Inflammatory macrophage treated with lipopolysaccharide for 4 hours (primary cell): ENCODE measurements at regions not wholly inside any gene's neighbourhood (a gene's known extent, or its start where the extent isn't known, plus 50 kb on each side); places are given as distances from the start of the nearest gene placed in this dataset.
A peak's percentile ranks its signal among the peaks of the same experiment; 100 is the strongest.

ENCODE experiments used
- DNase-seq: peaks from one replicate; pipeline ENCODE4 v3.0.0-alpha.2; 2020

DNA sequence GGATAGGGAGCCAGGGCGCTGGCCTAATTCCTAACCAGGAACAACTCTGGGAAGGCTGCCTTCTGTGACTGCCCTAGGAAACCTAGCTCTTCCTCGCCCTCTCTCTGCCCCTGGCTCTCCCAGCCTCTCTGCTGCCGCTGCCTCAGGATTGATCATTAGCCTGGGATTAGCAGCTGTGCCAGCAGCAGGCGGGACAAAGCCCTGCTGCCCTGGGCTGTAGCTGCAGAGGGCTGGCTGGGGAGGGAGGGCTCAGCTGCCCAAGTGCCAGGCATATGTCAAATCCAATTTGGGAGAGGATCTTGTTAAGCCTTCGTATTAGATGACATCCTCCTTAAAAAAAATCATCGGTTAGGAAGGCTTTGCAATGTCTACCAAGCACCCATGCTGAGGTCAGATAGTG lies 144.8 kb upstream of the CCL2 start:
- no peak for DNase-seq

DNA sequence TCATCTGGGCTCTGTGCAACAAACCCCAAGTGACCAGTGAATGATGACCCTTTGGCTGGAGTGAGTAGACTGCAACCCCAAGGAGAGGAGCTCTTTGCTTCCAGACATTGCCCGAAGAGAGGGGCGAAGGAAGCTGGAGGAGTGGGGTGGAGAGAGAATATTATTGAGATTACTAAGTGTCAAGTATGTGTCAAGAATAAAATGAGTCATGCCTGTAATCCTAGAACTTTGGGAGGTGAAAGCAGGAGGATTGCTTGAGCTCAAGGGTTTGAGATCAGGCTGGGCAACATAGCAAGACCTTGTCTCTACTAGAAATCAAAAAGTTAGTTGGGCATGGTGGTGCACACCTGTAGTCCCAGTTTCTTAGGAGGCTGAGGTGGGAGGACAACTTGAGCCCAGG lies 142.0 kb upstream of the CCL2 start:
- no peak for DNase-seq

DNA sequence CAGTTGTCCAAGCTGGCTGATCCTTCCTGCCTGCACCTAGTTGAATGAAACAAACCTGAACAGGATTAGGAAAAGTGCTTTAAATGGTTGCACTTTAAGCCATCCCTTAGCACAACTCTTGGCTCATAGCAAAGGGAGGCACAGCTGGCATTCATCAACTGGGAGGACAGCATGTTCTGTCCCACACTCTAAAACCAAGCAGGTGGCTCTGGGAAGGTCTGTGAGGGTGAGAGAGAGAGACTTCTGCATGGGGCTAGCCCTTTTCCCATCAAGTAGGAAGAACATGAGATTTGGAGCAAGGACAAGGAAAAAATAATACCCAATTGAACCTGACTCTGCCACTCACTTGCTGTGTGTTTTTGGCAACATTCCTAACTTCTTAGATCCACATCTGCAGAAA lies 140.9 kb upstream of the CCL2 start:
- no peak for DNase-seq

DNA sequence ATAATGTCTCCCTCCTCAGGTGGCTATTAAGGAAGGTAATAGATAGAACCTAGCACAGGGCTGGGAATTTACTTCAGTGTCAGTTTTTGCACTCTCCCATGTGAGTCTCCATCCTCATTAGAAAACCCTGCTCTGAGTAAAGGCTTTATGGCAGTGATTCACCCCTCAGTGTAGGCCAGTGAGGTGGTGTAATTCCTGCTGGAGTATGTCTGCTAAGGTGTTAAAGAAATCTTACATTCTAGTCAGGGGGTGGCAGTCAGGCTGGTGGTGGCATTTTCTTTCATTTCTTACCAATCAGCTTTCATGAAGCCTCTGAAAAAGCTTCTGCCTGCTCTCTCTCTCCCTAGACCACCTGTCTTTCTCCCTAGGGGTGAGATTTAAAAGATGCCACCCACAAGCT lies 138.8 kb upstream of the CCL2 start:
- DNase-seq, result no peak

DNA sequence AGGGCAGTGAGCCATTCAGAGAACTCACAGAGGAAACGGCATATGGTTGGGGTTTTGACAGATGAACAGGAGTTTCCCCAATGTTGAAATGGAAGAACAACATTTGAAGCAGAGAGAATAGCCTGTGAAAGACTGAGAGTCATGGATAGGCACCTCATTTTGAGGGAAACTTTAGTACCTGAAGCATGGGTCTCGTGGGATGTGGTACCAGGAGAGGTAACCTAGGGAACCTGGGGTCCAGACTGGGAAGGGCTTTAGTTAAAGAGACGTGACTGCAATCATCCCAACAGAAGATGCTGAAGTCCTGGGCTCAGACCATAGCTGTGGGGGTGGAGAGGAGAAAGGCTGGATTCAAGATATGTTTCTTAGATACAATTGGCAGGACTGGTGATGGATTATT lies 137.8 kb upstream of the CCL2 start:
- no peak for DNase-seq

DNA sequence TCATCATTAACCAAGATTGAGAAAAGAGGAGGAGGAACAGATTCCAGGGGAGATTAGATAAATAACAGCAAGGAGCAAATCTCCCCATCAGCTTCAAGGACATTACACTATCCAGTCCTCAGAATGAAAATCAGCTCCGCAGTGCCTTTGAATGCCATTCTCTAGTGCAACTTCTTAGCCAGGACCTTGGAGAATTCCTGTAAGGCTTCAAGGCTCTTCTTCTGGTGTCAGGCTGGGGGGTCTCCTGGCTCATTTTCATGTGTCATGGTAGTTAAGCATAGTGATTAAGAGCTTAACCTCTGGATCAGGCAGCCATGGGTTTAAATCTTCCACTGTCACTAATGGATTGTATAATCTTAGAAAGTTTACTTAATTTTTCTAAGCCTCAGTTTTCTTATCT lies 137.3 kb upstream of the CCL2 start:
- DNase-seq, result no peak

DNA sequence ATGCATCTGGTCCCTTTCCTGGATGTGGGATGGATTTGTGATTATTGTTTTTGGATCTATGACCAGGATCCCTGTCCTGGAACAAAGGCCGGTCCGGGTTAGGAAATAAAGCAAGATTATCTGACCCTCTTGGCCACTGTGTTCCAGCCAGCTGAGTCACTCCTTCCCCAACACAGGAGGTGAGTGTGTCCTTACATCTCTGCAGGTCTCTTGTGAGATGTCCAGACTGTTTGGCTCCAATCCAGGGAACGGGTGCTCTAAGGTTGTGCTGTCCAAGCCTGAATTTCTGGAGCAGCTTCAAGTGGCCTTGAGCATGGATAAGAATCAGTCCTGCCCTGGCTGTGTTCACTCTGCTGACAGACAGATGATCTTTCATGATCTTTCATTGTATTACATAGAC lies 136.5 kb upstream of the CCL2 start:
- DNase-seq, result no peak

DNA sequence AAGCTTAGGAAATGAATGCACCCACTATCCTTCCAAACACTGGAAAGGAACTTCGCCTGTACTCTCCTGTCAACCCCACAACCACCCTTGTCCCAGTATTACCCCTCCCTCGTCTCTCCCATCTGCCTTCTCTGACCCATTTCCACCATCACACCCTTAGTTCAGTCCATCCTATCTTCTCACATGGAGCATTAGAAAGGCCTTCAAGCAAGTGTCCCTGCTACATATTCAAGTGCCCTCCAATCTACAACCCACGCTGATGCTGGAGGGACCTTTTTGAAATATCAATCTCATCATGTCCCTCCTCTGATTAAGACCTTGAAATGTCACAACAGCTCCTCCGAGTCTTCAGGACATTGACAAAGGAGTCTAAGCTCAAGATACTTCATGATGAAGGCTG lies 133.8 kb upstream of the CCL2 start:
- no peak for DNase-seq

DNA sequence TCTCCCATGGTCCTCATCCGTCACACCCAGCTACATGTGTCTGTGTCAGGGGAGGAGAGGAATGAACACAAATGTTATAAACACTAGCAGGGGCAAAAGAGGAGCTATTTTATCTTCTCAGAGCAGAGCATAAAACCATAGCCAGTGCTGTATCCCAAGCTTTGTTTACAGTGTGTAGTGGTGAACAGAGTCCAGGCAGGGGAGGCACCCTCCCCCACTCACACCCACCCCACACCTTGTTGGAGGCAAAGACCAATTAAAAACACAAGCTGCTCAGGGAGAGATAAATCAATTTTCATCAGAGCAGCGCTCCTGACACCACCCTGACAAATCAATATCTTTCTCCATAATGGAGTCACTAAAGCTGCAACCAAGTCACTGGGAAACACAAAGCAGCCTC lies 132.6 kb upstream of the CCL2 start:
- no peak for DNase-seq

DNA sequence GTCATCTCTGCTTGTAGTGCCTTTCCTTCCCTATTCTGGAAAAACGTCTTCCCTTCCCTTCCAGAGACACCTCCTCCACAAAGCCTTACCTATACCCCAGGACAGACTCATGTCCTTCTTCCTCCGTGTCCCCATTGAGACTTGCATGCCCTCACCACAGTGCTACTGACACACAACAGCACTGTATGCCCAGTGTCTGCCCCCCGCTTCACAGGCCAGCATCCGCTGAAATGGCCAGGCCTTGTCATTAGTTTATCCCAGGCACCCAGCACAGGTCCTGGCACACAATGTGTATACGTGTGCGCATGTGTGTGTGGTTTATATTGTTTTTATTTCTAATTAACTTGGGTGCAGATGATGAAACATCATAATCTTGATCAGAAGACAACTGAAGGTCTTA lies 130.1 kb upstream of the CCL2 start:
- DNase-seq, result no peak

DNA sequence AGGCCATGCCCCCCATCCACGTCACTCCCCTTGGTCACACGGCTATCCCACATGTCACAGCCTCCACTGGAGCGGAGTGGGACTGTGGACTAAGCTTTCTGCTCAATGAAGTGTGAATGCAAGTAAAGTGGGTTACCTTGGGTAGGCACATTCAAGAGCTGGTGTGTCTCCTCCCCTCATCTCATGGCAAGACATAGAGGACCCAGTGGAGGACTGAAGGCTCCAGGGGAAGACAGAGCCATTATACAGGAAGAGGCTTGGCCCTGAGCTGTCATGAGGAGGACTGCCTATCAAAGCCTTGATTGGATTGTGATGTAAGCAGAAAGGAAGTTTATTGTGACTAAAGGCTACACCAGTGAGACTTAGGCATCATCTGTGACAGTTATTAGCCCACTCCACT lies 129.2 kb upstream of the CCL2 start:
- DNase-seq, result no peak

DNA sequence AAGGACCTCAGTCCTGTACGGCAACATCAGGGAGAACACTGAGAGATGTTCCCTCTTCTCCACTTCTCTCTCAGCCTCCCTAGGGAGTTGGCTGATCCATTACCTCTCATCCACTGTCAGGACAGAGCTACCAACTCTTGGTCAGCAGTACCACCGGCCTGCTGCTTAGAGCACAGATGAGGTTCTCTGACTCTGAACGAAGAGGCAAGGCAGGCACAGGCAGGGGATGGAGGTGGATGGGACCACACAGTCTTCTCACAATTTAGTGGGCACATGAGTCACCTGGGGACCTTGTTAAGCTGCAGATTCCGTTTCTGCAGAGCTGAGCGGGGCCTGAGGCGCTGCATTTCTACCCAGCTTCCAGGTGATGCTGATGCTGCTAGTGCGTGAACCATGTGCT lies 128.6 kb upstream of the CCL2 start:
- DNase-seq, result no peak

DNA sequence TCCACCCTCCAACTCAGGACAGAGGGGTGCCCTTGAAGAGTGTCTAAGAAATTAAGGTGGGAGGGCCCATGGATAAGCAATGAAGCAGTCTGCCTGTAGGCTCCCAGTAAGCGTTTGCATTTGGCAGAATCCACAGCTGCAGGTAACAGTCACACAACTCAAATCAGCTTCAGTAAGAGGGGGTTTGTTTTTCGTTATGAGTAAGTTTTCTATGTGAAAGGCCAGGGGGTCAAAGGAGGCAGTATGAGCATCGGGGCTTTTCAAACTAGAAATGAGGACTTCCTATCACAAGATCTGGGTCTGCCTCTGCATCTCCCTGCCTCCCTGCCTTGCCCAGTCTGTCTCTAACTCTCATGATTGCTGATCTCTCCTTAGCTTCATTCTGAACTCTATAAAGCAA lies 128.1 kb upstream of the CCL2 start:
- no peak for DNase-seq

DNA sequence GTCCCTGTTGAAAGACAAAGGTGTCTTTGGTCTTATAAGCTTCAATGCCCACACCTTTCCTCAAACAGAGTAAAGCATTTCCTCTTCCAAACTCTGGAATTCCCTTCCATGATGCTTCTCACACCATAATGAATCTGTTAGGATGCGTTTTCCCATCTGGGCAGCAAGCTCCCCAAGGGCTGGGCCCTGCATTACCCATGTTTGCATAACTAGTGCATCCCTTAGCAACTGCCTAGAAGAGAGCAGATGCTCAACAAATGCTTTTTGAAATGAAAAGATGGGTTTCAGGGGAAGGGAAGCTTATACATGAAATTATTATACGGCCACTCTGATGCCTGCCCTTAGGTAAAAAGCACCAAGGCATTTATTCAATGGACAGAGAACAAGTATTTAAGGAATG lies 124.5 kb upstream of the CCL2 start:
- DNase-seq, result no peak

DNA sequence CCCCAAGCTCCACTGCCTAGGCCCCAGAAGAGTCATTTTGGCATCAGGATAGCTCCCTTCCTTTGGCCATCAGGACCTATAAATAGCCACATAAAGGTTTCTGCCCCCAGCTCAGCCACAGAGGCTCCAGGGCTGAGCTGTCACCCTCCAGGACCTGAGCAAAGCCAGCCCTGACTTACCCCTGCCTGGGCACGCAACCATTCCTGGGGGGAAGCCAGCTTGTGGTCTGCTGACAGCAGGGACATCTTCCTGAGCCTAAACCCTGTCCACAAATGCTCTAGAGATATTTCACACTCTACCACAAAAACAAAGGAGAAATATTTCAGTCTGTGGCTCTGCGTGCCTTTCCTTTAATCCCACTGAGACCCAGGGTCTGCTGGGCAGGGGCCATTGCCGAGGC lies 123.7 kb upstream of the CCL2 start:
- DNase-seq, result no peak

DNA sequence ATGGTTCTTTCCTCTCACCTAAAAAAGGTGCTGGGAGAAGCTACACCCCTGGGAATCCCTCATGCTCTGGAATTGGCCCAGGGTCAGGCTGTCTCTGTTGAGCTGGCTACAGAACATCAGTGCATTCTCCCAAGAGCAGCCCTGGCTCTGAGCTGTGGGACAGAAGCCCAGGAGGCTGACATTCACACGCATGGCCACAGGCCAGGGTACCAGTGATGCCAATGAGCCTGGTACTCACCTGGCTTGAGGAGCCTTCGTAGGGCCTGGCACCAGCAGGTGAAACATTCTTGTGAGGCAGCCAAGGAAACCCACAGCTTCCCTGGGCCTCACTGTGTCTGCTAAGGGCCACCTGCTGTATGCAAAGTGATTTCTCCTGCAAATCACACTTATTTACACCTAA lies 121.7 kb upstream of the CCL2 start:
- no peak for DNase-seq

DNA sequence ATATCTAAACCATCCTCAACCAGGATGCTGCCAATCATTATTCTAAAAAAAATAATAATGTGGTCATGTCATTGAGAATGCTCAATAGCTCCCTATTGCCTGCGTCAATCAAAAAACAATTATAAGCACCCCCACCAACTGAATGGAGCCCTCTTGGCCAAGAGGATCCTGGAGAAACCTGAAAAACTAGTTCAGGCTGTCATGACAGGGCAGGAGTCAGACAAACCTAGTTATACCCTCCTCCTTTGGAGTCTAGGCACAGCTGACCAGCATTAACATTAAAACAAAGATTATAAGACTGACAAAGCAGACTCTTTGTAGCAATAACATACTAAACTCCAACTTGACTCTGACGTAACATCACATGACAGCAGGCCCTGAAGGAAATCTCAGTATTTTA lies 119.2 kb upstream of the CCL2 start:
- no peak for DNase-seq

DNA sequence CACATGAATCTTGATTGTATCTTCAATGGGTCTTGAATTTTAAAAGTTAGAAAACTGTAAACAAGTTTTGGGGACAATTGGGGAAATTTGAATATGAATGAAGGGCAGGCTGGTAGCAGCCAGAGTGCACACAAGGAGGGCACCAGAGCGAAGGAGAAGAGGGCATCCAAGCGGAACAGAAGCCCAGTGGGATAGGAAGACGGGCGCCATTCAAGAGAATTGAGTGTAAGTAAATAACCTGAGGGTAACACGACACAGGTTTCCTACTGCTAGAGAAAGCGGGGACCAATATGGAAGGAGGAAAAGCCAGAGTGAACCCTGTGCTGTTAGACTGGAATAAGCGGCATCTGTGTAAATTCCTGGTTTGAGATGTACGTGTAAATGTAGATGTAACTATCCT lies 115.1 kb upstream of the CCL2 start:
- DNase-seq, result no peak

DNA sequence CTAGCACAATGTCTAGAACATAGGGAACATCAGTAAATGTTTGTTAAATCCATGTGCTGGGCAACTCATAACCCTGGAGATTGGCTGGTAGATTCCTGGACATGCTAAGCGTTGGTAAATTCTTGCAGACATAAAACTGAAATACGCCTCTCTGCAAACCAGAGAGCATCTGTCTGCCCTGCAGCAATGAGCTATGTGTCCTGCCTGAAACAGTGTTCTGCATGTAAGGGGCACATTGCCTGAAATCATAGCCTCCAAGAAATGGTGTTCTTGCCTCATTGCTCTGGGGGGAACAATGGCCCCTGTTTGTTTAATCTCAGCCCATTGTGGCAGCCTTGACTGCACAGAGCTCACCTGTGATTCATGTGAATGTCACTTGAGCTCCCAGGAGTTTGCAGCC lies 113.5 kb upstream of the CCL2 start:
- no peak for DNase-seq

DNA sequence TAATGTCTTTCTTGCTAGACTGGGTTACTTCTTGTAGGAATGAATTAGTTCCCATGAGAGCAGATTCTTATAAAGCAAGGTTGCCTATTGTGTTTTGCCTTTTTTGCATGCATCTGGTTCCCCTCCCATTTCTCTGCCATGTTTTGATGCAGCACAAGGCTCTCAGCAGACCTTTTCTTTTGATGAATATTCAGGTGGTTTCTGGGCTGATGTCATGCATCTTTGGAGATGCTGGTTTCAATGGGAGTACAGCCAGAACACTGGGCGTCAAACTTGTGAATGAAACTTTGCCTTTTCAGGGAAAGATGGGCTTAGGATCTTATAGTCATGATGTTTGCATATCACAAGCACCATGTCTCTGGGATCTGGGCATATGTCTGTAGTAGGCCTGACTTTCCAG lies 111.7 kb upstream of the CCL2 start:
- DNase-seq, result no peak

DNA sequence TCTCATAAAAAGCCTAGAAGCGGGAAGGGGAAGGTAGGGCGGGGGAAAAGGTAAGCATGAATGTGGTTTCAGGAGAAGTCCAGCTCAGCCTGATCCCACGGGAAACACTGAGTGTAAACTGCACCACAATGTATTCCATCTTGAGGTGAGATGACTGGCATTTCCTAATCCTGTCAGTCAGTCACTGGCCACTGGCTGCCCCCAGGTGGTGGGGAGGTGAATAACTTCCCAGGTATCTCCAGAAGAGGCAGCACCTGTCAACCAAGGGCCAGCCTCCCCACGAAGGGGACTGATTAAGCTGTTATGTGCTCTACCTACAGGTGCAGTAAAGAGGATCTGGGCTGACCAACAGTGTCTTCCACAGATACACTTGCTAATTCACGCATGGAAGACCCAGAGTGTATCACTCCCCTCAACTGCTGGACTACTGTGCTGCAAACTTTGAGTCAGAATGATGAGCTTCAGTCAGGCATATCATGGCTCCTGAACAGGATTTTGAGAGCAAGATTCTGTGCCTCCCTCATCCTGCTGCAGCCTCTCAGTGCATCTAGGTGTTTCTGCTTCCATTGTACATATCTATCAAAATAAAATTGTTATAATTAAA lies 108.5 kb upstream of the CCL2 start:
- DNase-seq, result peak; percentile 5

DNA sequence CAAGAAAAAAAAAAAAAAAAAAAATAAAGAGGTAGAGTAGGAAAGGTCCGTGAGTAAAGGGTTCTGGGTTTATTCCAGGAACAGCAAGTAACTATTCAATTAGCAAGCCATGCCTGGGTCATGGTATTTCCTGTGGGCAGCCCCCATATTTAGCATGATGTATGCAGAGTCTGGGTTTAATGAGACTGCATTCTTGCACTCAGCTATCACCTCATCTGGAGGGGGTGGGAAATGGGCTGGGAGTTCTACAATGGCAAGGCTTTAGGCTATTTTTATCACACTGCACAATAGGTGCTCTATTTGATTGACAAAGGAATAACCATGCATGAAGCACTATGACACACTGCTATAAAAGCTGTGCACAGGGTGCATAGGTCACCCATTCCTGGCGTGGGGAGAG lies 104.0 kb upstream of the CCL2 start:
- DNase-seq, result no peak

DNA sequence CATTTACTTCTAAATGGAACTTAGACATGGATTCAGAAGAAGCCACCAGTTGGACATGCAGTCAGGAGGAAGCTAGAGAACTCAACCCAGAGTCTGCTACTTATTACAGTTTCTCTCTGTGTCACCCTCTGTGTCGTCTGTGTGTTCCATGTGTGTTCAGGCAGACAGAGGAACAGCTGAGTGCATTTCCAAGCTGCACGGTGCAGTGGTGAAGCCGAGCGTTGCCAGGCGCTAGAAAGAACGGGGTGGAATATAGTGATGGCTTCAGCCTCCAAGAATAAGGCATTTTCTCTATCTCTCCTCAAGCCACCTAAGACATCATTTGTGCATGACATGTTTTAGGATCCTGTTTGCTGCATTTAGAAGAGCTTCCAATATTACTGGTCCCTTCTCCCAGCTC lies 101.1 kb upstream of the CCL2 start:
- no peak for DNase-seq

DNA sequence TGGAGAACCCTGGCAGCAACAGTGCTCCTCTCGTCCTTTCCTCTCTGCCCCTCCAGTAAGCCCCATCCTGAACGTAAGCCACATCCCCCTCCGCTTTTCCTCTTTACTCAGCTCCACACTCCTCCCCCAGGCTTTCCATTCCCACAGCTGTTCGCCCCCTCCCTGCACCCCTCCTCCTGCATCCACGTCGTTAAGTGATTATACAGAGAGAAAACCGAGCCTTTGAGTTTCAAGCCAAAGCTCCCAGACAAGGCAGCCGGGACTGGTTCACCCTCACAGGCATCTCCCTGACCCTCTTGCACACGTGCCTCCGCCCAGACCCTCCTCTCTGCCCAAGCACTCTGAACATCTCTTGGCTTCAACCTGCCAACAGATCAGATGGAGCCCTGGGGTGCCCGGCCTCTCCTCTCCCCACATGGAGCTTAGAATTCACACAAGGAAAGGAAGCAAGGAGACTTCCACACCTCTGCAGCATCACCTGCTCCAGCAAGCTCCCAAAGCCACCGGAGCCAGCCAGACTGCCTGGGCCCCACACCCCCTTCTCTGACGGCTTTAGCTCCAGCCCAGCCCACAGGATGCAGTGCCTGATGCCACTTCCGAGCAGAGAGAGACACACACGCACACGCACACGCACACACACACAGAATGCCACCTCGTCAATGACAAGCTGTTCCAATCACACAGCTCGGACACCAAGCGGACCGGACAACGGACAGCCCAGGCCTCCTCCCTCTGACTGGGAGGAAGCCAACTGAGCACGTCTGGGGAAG lies 99.9 kb upstream of the CCL2 start:
- no peak for DNase-seq

DNA sequence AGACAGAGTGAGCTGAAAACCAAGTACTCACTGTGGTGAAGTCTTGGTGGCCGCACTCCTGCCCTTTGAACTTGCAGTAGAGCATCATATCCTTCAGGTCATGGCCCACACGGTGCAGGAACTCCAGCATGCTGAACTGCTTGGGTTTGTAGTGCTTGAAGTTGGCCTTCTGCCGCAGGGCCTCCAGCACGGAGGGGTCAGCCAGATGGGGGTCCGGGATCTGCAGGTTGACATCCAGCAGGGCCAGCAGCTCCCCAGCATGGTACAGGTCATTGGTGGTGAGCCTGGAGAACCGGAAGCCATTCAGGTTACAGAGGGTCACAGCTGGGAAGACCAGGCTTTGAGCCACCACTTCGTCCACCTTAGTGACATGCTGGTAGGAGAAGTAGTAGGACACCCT lies 99.1 kb upstream of the CCL2 start:
- no peak for DNase-seq

DNA sequence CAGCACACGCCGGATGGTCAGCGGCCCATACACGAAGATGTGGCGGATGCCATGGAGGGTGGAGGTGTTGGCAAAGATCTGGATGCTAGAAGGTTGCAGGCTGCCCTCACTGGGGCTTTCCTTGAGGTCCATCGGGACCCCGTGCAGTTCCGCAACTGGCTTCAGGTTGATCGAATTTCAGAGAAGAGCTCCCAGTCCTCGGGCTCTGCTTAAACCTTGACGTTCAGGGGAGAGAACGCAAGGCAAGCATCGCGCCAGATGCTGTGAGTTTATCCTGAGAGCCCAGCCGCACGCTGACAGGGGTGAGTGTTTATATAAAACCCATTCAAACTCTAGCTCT lies 98.7 kb upstream of the CCL2 start:
- no peak for DNase-seq
